Stimulated activated CD8-positive, alpha-beta memory T cell treated with anti-CD3 and anti-CD28 coated beads, Interleukin-15, amount 100 ng/mL, for 1 hour (primary cell): ENCODE measurements at regions not wholly inside any gene's neighbourhood (a gene's known extent, or its start where the extent isn't known, plus 50 kb on each side); places are given as distances from the start of the nearest gene placed in this dataset.
"Not testable (repeated sequence)": the region's sequence is repeated elsewhere in the genome, so short reads cannot be mapped to it uniquely, and the experiment has no call there.

Experiments
- DNase-seq: peaks from one replicate; pipeline ENCODE4 v3.0.0-alpha.2; 2020; ENCODE audit warnings: low read depth

- no peak for DNase-seq
Measured at GRCh38 chr2:58720770-58721697, 479.9 kb upstream of the FANCL start.

GRCh38 chr2:58720033-58720769, 479.1 kb upstream of the FANCL start:
- DNase-seq = no peak

GRCh38 chr2:58715344-58715743, 474.2 kb upstream of the FANCL start:
- DNase-seq = no peak

DNA sequence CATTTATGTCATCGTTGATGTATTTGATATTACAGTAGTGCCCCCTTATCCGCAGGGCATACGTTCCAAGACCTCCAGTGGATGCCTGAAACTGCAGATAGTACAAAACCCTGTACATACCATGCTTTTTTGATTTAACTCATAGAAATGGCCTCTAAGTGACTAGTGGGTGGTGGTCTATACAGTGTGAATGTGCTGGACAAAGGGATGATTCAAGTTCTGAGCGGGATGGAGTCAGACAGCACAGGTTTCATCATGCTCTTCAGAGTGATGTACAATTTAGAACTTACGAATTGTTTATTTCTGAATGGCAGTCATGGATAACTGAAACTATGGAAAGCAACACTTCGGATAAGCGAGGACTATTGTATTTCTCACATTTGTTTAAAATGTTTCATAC, 473.1 kb upstream of the FANCL start:
- DNase-seq = no peak

DNA sequence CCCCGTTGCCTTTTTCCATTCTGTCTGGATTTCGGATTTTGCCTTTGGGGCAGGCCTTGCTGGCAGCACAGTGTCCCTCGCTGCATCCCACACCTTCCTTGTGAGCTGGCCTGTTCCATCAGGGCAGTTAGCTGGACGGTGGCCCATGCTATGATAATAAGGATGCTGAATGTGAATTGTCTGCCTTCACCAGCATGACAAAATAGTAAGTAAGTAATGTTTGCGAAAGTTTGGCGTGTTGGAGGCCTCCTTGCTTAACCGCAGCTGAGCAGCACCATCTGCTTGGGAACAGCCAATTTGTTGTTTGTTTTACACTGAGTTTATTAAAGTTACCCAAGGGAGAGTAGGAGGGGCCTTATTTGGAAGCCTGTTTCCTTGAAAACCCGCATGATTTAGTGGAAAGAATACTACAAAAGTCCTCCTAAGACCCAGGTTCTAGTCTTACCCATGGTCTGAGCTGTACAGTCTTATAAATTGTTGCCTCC, 469.7 kb upstream of the FANCL start:
- DNase-seq = no peak

- no peak for DNase-seq
Measured at GRCh38 chr2:58709687-58710354, 468.7 kb upstream of the FANCL start.

DNA sequence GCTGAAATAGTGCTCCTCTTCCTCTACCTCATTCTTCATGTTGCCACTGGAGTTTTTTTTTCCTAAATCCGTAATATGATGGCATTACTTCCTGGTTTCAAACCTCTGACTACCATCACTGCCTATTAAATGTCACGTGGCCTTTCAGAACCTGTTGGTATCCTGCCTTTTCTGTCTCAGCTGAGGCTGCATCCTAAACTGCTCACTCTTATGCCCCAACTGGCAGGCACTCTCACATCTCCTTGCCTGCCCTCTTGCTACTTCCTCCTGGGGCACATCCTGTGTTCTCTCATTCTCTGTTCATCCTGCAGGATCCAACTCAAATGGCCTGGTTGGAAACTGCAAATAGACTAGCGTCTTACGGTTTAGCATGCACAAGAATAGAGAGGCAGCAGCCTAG, 468.1 kb upstream of the FANCL start:
- DNase-seq = no peak

DNA sequence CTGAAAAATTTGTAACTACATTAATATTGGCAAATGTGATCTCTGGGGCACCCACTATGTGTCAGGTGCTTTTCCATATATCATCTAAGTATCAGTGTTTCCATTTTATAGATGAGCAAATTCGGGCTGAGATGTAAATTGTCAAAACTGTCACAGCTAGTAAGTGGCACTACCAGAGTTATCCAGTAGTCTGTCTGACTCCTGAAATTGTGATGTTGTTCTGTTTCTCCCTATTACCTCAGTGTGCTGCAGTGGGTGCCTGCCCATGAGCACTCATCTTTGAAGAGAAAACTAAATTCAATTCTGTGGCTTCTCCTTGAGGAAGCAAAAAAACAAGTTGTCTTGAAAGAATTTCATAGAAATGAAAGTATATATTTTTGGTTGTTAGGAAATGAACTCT, 467.4 kb upstream of the FANCL start:
- DNase-seq = no peak

- DNase-seq = no peak
Measured at GRCh38 chr2:58702302-58702885, 461.3 kb upstream of the FANCL start.

GRCh38 chr2:58701688-58702301, 460.7 kb upstream of the FANCL start:
- no peak for DNase-seq

DNA sequence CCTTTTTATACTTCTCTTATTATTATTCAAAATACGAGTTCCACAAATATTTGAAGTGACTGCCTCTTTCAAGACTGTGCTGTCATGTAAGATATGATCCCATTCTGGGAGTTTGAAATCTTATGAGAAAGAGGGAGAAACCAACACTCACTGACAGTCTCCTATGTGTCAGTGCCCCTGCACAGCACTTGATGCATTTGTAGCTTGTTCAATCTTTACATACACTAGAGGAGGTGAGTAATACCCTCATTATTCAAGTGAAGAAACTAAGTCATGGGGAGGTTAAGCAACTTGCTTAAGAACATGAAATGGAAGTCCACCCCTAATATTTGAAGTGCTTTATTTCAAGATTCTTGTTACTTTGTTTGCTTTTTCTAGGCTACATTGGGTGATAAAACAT, 459.5 kb upstream of the FANCL start:
- no peak for DNase-seq

DNA sequence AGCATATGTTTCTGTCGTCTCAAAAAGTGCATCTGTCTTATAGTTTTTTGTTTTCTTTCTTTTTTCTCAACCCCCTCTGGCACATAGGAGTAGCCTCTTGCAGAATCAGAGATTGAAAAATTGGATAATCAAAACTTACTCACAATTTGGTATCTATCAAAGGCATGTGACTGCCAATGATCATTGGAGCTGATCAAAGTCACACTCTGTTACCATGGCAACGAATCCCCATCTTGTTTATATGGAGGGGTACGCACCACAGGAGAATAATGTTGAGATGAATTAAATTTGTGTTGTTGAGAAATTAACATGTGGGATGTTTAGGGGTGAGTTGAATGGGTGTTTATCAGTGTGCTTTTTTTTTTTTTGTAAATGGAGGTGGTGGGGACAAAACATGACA, 458.3 kb upstream of the FANCL start:
- DNase-seq = no peak

GRCh38 chr2:58698620-58699019, 457.5 kb upstream of the FANCL start:
- DNase-seq = no peak

GRCh38 chr2:58694114-58694513, 453.0 kb upstream of the FANCL start:
- not testable (repeated sequence) for DNase-seq

GRCh38 chr2:58691041-58691440, 449.9 kb upstream of the FANCL start:
- not testable (repeated sequence) for DNase-seq

- no peak for DNase-seq
Measured at GRCh38 chr2:58688813-58689212, 447.7 kb upstream of the FANCL start.

GRCh38 chr2:58686776-58687175, 445.7 kb upstream of the FANCL start:
- no peak for DNase-seq

GRCh38 chr2:58680755-58681310, 439.7 kb upstream of the FANCL start:
- DNase-seq = no peak

DNA sequence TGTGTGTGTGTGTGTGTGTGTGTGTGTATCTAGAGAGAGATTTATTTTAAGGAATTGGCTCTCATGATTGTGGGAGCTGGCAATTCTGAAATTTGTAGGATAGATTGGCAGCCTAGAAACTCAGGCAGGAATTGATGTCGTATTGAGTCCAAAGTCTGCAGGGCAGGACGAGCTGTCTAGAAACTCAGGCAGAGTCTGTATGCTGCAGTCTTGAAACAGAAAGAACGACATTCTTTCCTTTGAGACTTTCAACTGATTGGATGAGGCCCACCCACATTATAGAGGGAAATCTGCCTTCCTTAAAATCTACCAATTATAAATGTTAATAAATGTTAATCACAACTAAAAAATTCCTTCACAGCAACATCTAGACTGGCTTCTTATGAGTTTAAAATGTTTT, 436.6 kb upstream of the FANCL start:
- no peak for DNase-seq

GRCh38 chr2:58671675-58672074, 430.6 kb upstream of the FANCL start:
- no peak for DNase-seq

GRCh38 chr2:58669998-58670397, 428.9 kb upstream of the FANCL start:
- no peak for DNase-seq
